HG02840 (cell line): ENCODE measurements at regions not wholly inside any gene's neighbourhood (a gene's known extent, or its start where the extent isn't known, plus 50 kb on each side); places are given as distances from the start of the nearest gene placed in this dataset.
A peak's percentile ranks its signal among the peaks of the same experiment; 100 is the strongest.
"Not testable (repeated sequence)": the region's sequence is repeated elsewhere in the genome, so short reads cannot be mapped to it uniquely, and the experiment has no call there.

Source experiments
- ATAC-seq: cut with Tn5 transposase; IDR thresholded peaks from one replicate; pipeline ENCODE4 v1.9.1; 2021; ENCODE audit warnings: mild to moderate bottlenecking, moderate library complexity, moderate number of reproducible peaks; ENCODE audit not compliant: unreplicated experiment, low FRiP score

DNA sequence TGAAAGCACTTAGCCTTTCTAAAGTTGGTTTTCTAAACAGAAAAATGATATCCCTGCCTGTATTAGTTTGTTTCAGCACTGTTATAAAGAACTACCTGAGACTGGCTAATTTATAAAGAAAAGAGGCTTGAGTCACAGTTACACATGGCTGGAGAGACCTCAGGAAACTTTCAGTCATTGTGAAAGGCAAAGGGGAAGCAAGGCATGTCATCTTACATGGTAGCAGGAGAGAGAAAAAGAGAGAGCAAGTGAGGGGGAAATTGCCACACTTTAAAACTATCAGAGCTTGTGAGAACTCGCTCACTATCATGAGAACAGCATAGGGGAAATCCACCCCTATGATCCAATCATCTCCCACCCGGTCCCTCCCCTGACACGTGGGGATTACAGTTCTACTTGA is 64.9 kb downstream of the FAM170A start:
- no peak for ATAC-seq

DNA sequence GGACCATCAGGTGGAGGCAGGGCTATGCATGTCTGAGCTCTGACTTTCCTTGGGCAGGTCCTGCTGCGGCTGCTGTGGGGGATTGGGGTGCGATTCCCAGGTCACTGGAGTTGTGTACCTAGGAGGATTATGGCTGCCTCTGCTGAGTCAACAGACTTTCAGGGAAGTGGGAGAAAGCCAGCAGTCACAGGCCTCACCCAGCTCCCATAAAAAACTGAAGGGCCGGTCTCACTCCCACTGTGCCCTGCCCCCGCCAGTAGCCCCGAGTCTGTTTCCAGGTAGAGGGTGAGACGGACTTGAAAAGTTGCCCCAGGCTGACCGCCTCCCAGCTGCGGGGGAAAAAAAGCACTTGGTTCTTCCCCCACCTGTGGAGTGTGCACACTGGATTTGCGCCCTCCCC is 76.7 kb downstream of the FAM170A start:
- ATAC-seq = no peak

GRCh38 chr5:119708076-119708790 is 78.9 kb downstream of the FAM170A start:
- ATAC-seq = no peak

- no peak for ATAC-seq
Observed at GRCh38 chr5:119721775-119722174, 92.4 kb downstream of the FAM170A start.

DNA sequence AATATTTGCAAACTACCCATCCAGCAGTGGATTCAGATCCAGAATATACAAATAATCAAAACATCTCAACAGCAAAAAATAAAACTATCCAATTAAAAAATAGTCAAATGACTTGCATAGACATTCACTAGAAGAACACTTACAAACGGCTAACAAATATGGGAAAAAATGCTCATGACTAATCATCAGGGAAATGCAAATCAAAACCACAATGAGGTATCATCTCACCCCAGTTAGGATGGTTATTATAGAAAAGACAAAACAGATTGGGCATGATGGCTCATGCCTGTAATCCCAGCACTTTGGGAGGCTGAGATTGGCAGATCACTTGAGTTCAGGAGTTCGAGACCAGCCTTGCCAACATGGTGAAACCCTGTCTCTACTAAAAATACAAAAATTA is 95.9 kb downstream of the FAM170A start:
- ATAC-seq = not testable (repeated sequence)

DNA sequence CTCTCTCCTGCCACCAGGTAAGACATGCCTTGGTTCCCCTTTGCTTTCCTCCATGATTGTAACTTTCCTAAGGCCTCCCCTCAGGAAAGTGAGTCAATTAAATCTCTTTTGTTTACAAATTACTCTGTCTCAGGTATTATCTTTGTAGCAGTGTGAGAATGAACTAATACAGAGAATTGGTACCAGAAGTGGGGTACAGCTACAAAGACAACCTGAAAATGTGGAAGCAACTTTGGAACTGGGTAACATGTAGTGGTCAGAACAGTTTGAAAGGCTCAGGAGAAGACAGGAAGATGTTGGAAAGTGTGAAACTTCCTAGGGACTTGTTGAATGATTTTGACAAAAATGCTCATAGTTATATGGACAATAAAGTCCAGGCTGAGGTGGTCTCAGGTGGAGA is 97.2 kb downstream of the FAM170A start:
- ATAC-seq = no peak

DNA sequence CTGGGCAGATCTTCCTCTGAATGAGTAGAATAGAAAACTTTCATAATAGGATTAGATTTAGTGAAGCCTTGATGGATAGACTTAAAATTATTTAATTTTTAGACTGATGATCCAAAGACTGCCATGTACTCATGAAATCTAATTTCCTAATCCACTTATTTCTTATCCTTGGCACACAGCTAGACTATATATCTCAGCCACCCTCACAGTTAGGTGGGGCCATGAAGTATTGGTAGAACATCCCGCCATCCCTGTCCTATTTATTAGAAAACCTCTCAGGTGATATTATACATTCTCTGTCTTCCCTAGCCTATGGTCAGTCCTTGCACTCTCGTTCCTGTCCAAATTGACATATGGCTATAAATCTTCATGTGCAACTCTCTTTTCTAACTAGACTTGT is 110.9 kb downstream of the FAM170A start:
- ATAC-seq = no peak

DNA sequence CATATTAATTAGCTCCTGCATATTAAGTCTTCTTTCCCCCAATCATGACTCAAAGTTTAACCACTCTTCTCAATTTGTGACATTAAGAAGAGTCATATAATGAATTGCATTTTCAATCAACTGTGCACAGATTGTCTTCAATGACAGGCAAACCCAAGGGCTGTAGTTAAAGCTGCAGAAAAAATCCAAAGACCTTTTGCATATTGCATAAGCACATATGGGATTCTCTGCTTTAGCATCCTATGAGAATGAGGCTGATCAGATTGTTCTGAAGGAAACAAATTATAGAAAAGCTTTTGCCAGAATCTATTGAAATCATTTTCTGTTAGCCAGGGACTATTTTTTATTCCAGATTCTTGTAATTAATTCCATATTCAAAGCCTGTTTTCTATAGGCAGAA is 112.3 kb downstream of the FAM170A start:
- ATAC-seq = no peak

GRCh38 chr5:119742311-119742710 is 113.0 kb downstream of the FAM170A start:
- no peak for ATAC-seq

GRCh38 chr5:119743927-119744326 is 114.6 kb downstream of the FAM170A start:
- ATAC-seq = peak; percentile 76

GRCh38 chr5:119745976-119746375 is 116.6 kb downstream of the FAM170A start:
- no peak for ATAC-seq

- no peak for ATAC-seq
Observed at GRCh38 chr5:119746984-119747383, 117.6 kb downstream of the FAM170A start.

DNA sequence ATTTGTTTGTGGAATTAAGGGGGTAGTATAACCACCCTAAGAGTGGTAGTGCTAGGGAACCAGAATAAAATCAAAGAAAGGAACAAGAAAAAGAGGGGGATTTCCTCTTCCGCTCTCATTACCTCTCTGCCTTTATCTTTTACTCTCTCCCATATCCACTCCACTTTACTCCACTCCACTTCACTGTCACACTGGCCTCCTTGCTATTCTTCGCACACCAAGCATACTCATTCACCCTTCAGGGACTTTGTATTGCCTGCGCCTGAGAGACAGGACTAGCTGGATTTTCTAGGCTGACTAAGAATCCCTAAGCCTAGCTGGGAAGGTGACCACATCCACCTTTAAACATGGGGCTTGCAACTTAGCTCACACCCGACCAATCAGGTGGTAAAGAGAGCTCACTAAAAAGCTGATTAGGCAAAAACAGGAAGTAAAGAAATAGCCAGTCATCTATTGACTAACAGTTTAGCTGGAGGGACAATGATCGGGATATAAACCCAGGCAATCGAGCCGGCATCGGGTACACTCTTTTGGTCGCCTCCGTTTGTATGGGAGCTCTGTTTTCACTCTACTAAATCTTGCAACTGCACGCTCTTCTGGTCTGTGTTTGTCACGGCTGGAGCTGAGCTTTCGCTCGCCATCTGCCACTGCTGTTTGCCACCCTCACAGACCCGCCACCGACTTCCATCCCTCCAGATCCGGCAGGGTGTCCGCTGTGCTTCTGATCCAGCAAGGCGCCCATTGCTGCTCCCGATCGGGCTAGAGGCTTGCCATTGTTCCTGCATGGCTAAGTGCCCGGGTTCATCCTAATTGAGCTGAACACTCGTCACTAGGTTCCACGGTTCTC is 121.8 kb downstream of the FAM170A start:
- no peak for ATAC-seq

DNA sequence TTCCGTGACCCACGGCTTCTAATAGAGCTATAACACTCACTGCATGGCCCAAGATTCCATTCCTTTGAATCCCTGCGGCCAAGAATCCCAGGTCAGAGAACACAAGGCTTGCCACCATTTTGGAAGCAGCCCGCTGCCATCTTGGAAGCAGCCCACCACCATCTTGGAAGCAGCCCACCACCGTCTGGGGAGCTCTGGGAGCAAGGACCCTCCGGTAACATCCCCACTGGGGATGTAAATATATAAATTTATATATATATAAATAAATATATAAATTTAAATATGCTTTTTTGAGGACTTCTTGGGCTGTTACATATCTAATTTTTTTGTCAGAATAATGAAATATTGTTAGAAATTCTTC is 122.4 kb downstream of the FAM170A start:
- no peak for ATAC-seq

DNA sequence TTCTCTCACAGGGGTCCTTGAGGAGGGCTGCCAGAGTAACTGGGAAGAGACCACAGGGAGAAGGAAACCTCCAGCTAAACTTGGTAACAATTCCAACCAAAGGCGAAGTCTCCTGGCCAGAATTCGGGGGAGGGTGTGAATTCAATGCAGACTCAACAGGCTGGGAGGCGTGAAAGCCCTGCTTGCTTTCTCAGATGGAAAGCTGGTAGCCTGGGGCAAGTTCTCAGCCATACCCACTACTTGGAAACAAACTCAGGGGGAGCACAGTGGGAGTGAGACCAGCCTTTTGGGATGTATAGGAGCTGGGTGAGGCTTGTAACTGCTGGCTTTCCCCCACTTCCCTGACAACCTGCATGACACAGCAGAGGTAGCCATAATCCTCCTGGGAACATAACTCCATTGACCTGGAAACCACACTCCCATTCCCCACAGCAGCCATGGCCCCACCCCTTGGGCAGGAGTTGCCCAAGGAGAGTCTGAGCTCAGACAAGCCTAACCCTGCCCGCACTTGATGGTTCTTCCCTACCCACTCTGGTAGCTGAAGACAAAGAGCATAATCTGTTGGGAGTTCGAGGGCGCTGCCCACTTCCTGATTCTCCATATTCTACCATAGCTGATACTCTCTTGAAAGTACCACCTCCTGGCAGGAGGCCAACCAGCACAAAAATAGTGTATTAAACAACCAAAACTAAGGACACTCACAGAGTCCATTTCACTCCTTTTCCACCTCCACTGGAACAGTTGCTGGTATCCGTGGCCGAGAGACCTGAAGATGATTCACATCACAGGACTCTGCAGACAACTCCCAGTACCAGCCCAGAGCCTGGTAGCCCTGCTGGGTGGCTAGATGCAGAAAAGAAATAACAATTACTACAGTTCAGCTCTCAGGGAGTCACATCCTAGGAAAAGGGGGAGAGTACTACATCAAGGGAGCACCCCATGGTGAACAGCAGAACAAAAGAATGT is 123.8 kb downstream of the FAM170A start:
- no peak for ATAC-seq

GRCh38 chr5:119754825-119755224 is 125.5 kb downstream of the FAM170A start:
- not testable (repeated sequence) for ATAC-seq

- ATAC-seq = no peak
Observed at GRCh38 chr5:119757276-119757675, 127.9 kb downstream of the FAM170A start.

GRCh38 chr5:119769695-119770693 is 140.6 kb downstream of the FAM170A start:
- ATAC-seq = not testable (repeated sequence)

- not testable (repeated sequence) for ATAC-seq
Observed at GRCh38 chr5:119780145-119780544, 150.8 kb downstream of the FAM170A start.

- no peak for ATAC-seq
Observed at GRCh38 chr5:119785057-119785456, 155.7 kb downstream of the FAM170A start.
